ENCODE measurements at regions not wholly inside any gene's neighbourhood (a gene's known extent, or its start where the extent isn't known, plus 50 kb on each side); places are given as distances from the start of the nearest gene placed in this dataset.
A peak's percentile ranks its signal among the peaks of the same experiment; 100 is the strongest.

DNA sequence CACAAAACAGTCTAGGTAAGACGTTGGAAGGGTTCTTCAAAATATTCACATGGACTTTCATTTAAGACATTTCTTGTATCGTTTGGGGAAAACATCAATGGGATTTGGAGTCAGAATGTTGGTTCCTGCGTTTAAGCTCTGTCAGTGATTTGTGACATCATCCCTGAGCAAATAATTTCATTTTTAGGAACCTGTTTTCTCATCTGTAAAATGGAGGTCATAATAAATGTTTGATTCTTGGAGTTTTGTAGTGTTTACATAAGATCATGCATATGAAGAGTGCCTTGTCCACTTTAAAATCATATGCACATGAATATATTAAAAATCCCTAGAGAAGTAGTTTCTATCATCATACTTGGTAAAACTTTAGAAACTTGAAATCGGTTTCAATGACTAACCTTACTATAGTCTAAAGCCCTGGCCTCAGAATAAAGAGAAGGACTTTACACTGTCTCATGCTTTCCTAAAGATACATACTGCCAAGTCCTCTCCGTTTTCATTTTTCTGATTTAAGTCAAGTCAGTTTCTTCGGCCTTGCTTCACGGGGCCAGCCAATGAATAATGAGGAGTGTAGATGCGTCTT is 178.4 kb downstream of the ADSS2 start:
- Histone ChIP-seq H3K4me1 (ENCODE audit: control insufficient read depth, insufficient read depth, low read length) (no peaks in the 10 kb centered on the region), H3K27ac (ENCODE audit: extremely low read depth, low read depth, low read length) (no peak overlapping the region), H3K9me3 (ENCODE audit: control insufficient read depth, insufficient read depth, low read depth, low read length) (no peaks in the 10 kb centered on the region), H3K36me3 (ENCODE audit: control insufficient read depth in 2 of 2, insufficient read depth in 1 of 2, low read length in 2 of 2) (no peaks in the 10 kb centered on the region), H3K4me3 (ENCODE audit: low read depth, low read length) (no peak overlapping the region)
- CTCF ChIA-PET, result interaction anchor here (0.6 to 3.2 kb wide), 54 partner anchors 9 to 1818 kb away, joined by 3 to 44 read pairs (median 4); partner anchors contain the start of gene ZBTB18
- POLR2A ChIA-PET, result interaction anchor here (0.6 kb wide), 1 partner anchor 178 kb away, joined by 3 read pairs; no protein-coding TSS in a partner anchor
- TF ChIP-seq RBAK (tag by site-specific recombination; IDR thresholded peaks at IDR 0.05), result no peak
- TF ChIP-seq, protein P1, sequence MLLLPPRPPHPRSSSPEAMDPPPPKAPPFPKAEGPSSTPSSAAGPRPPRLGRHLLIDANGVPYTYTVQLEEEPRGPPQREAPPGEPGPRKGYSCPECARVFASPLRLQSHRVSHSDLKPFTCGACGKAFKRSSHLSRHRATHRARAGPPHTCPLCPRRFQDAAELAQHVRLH (tag by site-specific recombination; IDR thresholded peaks at IDR 0.05), result no peak
- no peak for TF ChIP-seq AEBP2 (tag by site-specific recombination; IDR thresholded peaks at IDR 0.05; ENCODE audit: borderline replicate concordance)
- no peak for TF ChIP-seq ZNF558 (tag by site-specific recombination; IDR thresholded peaks at IDR 0.05)
- TF ChIP-seq, protein P2, sequence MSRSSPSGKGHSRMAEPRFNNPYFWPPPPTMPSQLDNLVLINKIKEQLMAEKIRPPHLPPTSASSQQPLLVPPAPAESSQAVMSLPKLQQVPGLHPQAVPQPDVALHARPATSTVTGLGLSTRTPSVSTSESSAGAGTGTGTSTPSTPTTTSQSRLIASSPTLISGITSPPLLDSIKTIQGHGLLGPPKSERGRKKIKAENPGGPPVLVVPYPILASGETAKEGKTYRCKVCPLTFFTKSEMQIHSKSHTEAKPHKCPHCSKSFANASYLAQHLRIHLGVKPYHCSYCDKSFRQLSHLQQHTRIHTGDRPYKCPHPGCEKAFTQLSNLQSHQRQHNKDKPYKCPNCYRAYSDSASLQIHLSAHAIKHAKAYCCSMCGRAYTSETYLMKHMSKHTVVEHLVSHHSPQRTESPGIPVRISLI (tag by site-specific recombination; IDR thresholded peaks at IDR 0.05), result no peak
- no peak for TF ChIP-seq ZNF544 (tag by site-specific recombination; IDR thresholded peaks at IDR 0.05)
- no peak for TF ChIP-seq ZNF747 (tag by site-specific recombination; IDR thresholded peaks at IDR 0.05)
- TF ChIP-seq ZNF596 (tag by site-specific recombination; IDR thresholded peaks at IDR 0.05), result no peak
- TF ChIP-seq HOXC10 (CRISPR knock-in tag; IDR thresholded peaks at IDR 0.05), result no peak
- peak; percentile 59; the same call in 1 of the 2 replicates for TF ChIP-seq ATF2 (tag by site-specific recombination; IDR thresholded peaks at IDR 0.05; ENCODE audit: low read depth)
- 0 out of 2 replicates have a peak, but pooled peaks have one; percentile 6 for TF ChIP-seq ZNF626 (tag by site-specific recombination; IDR thresholded peaks at IDR 0.05)
- TF ChIP-seq ZNF510 (tag by site-specific recombination; IDR thresholded peaks at IDR 0.05; ENCODE audit: insufficient replicate concordance), result no peak
- TF ChIP-seq CTCF (tag by site-specific recombination; IDR thresholded peaks at IDR 0.05), result no peak
- TF ChIP-seq ZNF292 (tag by site-specific recombination; IDR thresholded peaks at IDR 0.05; ENCODE audit: borderline replicate concordance, low read depth), result no peak
- TF ChIP-seq ZNF776 (tag by site-specific recombination; IDR thresholded peaks at IDR 0.05; ENCODE audit: borderline replicate concordance), result no peak
- no peak for TF ChIP-seq KLF10 (tag by site-specific recombination; IDR thresholded peaks at IDR 0.05)

- no peaks in the 10 kb centered on the region for H3K36me3 ChIP-seq (ENCODE audit: control insufficient read depth in 2 of 2, insufficient read depth in 1 of 2, low read length in 2 of 2)
- CTCF ChIA-PET, result interaction anchor here (0.5 to 3.2 kb wide), 50 partner anchors 9 to 1819 kb away, joined by 3 to 44 read pairs (median 4); partner anchors contain the start of gene ZBTB18
- TF ChIP-seq ZNF146 (tag by site-specific recombination; IDR thresholded peaks at IDR 0.05), result no peak
- TF ChIP-seq, protein P3, sequence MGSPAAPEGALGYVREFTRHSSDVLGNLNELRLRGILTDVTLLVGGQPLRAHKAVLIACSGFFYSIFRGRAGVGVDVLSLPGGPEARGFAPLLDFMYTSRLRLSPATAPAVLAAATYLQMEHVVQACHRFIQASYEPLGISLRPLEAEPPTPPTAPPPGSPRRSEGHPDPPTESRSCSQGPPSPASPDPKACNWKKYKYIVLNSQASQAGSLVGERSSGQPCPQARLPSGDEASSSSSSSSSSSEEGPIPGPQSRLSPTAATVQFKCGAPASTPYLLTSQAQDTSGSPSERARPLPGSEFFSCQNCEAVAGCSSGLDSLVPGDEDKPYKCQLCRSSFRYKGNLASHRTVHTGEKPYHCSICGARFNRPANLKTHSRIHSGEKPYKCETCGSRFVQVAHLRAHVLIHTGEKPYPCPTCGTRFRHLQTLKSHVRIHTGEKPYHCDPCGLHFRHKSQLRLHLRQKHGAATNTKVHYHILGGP (tag by site-specific recombination; IDR thresholded peaks at IDR 0.05), result no peak
- no peak for TF ChIP-seq ZNF223 (tag by site-specific recombination; IDR thresholded peaks at IDR 0.05)
- TF ChIP-seq ZNF777 (tag by site-specific recombination; IDR thresholded peaks at IDR 0.05; ENCODE audit: borderline replicate concordance), result no peak
- TF ChIP-seq, protein P4, sequence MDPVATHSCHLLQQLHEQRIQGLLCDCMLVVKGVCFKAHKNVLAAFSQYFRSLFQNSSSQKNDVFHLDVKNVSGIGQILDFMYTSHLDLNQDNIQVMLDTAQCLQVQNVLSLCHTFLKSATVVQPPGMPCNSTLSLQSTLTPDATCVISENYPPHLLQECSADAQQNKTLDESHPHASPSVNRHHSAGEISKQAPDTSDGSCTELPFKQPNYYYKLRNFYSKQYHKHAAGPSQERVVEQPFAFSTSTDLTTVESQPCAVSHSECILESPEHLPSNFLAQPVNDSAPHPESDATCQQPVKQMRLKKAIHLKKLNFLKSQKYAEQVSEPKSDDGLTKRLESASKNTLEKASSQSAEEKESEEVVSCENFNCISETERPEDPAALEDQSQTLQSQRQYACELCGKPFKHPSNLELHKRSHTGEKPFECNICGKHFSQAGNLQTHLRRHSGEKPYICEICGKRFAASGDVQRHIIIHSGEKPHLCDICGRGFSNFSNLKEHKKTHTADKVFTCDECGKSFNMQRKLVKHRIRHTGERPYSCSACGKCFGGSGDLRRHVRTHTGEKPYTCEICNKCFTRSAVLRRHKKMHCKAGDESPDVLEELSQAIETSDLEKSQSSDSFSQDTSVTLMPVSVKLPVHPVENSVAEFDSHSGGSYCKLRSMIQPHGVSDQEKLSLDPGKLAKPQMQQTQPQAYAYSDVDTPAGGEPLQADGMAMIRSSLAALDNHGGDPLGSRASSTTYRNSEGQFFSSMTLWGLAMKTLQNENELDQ (tag by site-specific recombination; IDR thresholded peaks at IDR 0.05; ENCODE audit: low read depth), result no peak
Measured at GRCh38 chr1:244273845-244274619, 177.7 kb downstream of the ADSS2 start.

More at GRCh38 chr1:244273845-244274619, 177.7 kb downstream of the ADSS2 start:
- Histone ChIP-seq H3K9me3 (ENCODE audit: control insufficient read depth, insufficient read depth, low read depth, low read length) (no peaks in the 10 kb centered on the region), H3K27ac (ENCODE audit: extremely low read depth, low read depth, low read length) (no peak overlapping the region), H3K4me3 (ENCODE audit: low read depth, low read length) (no peak overlapping the region), H3K4me1 (ENCODE audit: control insufficient read depth, insufficient read depth, low read length) (no peaks in the 10 kb centered on the region)
- POLR2A ChIA-PET, result interaction anchor here (0.6 kb wide), 1 partner anchor 177 kb away, joined by 3 read pairs; no protein-coding TSS in a partner anchor
